NCI-H524 (cell line): ENCODE measurements at regions not wholly inside any gene's neighbourhood (a gene's known extent, or its start where the extent isn't known, plus 50 kb on each side); places are given as distances from the start of the nearest gene placed in this dataset.

Experiments used
- DNase-seq, 2 experiments: peaks; one replicate each; lab custom pipeline; 2025; lab: John Stamatoyannopoulos, UW

DNA sequence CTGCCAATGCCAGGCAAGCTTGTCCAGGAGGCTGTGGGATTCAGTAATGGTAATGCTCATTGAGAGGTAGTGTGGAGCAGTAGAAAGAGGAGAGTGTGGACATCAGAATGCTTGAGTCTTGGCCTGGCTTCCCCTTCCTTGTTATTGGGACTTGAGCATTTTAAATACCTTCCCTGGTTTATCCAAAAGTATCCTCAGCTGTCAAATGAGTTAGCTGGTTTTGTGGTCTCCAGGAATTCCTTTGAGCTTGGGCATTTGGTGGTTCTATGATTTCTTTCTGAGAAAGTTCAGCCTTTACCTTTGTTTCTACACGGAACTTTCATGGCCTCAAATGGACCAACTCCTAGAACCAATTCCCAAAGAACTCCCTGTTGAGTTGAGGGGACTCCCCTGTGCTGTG is 264.3 kb downstream of the PTEN start:
- no peak for DNase-seq

DNA sequence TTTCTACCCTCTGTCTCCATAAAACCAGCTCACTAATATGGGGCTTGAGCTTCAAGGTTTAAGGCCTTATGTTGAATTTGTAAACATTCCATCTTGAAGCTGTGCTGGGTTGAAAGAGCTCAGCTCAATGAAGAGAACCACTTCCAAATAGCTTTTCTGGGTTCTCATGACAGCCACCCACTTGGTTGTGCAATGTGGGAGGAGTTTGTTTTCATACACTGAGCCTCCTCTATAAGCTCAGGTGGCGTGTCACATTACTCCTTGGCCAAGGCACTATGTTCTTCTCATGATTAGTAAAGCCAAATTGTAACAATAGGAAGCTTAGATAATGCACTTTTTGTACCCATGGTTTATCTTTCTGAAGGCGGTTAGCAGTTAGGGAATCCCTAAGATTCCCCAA is 265.6 kb downstream of the PTEN start:
- no peak for DNase-seq

DNA sequence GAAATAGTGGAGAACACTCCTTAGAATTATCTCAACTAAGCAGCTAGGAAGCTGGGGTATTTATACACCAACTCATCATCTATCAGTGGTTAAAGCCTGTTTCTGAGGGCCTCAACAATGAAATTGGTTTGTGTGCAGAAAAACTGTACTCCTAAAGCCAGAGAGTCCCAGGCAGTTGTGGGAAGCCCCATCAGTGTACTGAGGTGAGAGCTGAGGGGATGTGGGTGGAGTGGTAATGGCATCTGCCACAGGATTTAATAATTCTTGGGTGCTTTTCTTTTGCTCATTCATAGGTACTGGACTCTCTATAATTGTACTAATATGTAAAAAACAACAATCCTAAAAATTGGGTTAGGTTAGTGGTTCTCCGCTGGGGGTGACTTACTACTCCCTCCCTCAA is 267.5 kb downstream of the PTEN start:
- DNase-seq = no peak

DNA sequence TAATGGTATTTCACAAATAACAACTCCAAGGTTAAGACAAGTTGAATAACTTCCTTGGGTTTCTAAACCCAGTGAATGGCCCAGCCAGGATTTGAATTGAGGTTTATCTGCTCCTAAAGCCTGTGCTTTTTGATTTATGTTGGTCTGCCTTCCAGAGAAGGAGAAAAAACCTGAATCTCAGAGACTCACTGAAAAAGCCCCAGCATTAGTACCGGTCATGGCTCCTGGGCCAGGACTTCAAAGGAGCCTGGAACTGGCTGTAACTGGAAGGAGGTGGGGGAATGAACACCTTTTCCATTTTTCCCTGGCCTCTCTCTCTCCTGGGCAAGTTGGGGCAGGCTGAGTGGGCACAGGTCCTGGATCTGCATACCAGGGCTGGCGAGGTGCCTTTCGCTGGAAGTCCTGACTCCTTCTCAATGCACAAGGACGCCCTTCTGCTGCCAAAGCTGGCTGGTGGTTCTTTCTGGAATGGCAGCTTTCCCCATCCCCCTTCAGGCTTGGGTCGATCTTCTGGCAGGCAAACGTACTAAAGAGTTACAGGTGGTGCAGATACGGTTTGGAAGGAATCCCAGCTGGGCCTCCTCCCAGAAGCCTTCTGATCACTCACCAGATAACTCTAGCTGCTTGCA is 268.2 kb downstream of the PTEN start:
- no peak for DNase-seq

DNA sequence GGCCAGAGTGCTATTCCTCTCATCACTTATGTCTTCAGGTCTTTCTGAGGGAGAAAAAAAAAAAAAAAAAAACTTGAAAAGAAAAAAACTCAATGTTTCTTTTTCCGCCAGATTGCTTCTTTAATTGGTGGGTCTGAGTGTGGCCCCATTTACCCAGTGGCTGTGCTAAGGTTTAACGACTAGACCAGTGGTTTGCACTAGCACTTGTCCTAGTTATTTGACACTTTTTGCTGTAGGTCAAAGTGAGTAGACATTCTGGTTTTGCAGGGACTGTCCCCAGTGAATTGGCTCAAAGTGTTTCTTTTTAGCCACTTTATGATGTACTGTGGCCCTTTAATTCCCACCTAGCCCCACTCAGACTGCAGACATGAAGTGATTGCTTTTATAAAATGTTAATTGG is 273.3 kb downstream of the PTEN start:
- no peak for DNase-seq

DNA sequence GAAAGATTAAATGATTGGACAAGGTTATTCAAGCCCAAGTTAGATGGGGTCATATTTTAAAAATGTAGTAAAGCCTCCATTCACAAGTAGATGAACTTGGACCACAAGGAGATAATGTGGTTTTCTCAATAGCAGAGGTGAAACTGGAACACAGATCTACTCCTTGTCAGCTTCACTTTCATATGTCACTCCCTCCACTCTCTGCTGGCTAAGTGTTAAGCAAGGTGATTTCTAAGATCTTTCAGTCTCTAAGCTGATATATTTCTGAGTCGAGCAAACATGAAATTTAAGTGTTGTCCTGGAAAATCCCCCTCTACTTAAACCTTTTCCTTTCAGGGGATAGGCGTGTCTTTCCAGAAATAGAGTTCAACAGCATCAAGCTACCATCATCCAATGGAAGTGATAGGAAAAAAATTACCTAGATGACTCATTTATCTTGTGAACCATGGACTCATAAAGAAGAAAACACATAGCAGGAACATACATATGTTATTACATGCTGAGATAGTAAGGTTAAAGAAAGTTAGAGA is 275.0 kb downstream of the PTEN start:
- DNase-seq = no peak

DNA sequence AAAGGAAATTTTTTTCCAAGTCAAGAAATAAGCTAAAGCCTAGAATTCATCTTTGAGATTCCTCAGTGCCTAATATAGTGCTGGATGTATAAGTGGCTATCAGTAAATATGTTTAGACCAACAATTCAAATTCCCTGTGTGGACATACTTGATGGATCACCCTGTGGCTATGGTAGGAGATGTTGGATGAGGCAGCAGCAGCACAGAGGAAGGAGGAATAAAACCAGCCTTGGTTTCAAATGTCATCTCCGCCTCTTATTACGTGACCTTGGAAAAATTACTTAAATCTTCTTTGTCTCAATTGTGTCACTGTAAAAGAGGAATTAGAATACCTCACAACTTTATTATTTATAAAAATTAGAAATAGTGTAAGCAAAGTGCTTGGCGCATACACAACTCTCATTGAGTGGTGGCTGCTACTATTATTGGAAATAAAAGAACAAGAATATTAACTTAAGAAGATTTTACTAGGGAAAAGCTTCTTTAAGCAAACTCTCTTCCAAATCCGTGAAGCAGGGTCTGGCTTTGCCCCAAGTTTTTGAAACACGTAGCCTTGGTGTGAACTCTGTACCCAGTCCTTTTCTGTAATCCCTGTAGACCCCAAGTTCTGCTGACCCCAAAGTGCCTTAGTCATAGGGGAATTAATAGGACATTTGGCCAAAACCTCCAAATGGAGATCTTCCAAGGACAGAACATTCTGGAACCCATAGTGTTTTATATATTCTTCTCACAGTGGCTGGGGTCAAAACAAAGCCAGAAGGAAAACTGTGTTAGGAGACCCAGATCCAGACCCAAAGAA is 283.8 kb downstream of the PTEN start:
- no peak for DNase-seq

DNA sequence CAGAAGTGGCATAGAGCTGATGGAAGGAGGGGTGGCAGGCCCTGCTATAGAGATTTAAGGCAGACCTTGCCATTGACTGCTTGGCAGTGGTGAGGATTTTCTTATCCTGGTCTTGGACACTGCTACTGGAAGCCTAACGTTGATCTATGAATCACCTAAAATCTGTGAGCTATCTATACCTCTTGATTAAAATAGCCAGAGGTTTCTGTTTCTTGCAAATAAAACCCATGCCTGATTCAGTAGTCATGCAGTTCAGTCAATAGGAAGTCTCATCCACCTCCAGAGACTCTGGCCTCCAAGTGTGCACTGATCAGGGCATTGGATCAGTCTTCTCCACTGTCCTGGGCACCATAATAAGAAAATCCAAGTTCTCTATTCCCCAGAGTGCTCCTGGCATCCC is 286.5 kb downstream of the PTEN start:
- DNase-seq = no peak

DNA sequence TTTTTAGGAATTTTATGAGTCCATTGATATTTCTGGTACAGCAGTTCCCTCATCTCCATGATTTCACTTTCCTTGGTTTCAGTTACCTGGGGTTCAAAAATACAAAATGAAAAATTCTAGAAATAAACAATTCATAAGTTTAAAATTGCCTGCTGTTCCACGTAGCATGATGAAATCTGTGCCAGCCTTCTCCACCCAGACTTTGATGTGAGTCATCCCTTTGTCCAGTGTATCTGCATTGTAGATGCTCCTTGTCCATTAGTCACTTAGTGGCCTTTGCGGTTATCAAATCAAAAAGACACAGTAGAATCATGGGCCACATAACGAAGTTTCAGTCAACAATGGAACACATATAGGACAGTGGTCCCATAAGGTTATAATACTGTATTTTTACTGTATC is 286.9 kb downstream of the PTEN start:
- no peak for DNase-seq

DNA sequence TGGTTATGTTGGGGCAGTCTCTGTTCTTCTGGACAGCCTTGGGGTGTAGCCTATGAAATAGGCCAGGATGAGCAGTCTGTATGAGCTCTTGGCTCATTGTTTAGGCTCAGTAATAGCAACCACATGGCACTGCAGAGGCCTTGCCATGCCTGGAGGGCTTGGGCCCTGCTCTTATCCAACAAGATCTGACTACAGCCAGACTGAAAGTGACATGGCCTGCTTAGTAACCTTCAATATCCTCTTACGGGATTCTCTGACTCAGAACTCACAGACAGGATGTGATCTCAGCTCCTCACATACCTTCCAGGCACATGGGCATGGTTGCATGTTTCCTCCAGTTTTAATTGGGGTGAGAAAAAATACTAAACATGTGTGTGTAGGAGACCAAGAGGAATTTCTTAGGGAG is 289.3 kb downstream of the PTEN start:
- no peak for DNase-seq

DNA sequence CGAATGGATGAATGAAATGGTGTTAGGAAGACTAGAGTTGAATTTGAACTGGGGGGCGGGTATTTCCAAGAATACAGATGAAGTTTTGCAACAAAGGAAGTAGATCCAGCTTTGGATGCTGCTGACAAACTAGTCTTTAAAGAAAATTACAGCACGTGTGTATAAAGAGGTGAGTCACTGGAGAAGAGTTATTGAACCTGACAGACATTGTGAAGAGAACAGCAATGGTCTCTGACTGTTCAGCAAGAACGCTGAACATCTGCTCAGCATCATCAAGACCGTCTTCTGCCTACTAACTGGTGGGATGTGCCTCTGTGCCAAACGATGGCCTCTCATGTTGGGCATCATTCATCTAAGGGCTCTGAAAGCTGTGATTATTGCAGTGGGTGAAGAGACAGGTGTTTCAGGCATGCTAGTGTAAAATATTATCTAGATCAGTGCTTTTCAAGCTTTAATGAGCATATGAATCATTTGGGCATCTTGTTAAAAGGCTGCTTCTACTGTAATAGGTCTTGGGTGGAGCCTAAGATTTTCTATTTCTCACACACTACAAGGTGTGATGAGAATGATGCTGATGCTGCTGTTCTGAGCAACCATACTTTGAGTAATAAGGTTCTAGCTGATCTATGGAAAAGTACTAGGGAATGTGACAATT is 291.3 kb downstream of the PTEN start:
- no peak for DNase-seq

DNA sequence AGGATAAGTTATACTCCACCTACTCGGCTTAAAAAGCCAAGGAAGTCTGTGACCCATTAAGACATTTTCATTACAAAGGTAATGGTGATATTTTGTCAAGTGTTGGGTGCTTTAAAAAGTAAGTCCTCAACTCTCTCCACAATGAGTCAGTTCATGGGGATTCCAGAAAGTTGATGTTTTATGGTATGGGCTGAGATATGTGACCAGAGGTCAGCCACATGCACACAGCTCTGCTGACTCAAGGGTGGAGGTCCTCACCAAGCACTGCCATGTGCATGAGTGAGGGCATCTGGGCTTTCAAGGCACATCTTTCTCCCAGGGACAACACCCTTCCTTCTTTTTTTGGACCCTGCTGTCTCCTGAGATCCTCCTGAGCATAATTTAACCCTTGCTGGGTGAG is 292.9 kb downstream of the PTEN start:
- DNase-seq = no peak

DNA sequence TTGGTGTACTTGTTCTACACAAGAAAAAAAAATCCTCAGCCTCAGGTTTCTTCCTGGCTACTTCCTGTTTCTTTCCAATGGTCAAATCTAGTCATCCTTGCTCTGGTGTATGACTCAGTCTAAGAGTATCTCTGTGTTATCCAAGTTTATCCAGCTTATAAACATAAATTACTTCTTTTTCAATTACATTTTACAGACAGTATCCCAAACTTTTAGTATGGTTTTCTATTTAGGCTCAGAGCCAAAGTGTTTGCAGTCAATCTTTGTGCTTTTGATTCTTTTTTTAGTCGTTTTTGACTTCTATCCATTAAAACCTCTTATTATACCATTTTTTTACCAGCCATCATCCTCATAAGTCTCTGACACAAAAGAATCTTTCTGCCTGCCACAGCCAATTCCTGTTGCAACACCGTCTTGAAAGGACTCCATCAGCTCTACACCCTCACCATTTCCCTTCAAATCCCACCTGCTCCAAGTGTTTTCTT is 294.6 kb downstream of the PTEN start:
- no peak for DNase-seq

DNA sequence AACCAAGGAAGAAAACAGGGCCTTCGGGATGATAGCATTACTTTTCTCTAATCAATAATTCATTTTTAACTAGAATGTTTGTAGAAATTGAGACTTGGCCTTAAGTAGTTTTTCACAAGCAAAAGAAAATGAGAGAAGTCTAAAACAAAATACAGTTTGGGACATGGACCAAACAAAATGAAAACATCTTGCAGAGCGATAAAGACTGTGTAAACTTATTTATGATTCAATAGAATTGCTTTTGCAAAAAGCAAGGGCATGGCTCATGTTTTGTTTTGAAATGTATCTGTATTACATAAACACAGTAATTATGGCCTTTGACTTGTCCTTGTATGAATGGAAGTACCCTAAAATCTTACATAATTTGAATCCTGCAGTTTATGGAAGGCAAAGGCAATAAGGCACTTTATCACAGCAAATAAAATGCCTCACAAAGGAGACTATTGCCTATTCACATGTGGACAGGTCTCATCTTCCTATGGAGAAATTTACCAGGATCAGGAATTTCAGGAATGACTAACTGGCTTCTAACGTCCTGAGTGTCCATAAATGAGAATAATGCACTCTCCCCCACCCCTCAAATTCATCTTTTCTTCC is 295.2 kb downstream of the PTEN start:
- no peak for DNase-seq

DNA sequence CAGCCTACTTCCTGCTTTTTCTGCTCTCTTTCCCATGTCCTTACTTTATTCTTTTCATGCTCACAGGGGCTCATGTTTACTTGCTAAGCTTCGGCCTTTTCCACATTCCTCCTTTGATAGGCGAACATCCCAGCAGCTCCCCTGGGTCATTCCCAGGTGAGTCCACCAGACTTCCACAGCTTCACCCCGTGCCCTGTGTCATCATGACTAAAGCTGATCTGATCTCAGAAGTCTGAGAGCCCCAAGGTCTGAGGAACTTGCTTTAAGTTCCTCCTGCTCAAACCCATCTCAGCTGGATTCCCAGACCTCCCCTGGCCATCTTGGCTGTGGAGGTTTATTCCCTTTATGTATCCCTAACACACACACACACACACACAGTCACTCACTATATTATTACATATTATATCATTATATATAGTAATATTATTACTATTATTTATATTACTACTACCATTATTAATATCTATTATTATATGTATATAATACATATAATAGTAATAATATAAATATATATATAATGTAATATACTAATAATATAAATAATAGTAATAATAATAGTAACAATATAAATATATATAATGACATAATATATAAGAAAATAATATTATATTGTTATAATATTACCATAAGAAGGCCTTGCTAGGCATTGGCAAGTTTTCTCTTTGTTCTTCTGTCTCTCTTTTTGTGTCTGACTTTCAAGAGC is 295.9 kb downstream of the PTEN start:
- DNase-seq = no peak

DNA sequence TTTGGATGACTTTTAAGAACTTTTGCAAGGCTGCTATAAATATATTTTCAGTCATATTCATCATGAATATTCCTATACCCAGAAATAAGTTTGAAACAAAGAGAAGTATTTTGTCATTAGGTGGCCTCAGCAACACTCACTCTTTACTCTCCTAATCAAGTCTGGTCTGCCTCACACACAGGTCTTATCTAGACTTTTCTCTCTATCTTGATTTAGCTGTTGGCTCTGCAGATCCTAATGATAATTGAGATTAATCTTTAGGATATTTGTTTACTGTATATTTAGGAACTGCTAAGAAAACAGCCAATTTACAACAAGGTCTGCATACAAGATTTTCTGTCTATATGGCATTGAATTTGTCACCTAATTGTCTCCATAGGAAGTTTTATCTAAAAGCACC is 297.6 kb downstream of the PTEN start:
- no peak for DNase-seq

DNA sequence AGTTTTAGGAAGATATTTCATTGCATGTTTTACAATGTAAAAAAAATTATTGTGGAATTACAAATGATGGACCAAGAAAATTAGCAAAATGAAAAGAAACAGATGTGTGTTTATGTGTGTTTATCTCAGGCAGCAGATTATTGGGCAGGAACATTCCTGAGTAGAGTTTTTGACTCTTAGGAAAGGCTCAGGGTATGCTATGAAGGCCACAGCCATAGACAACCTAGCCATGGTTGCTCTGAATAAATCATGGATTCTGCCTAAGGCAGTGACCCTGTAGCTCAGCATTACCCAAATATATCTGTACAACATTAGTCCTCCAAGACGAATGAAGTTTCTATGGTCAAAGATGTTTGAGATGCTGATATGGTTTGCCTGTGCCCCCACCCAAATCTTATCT is 298.3 kb downstream of the PTEN start:
- no peak for DNase-seq

DNA sequence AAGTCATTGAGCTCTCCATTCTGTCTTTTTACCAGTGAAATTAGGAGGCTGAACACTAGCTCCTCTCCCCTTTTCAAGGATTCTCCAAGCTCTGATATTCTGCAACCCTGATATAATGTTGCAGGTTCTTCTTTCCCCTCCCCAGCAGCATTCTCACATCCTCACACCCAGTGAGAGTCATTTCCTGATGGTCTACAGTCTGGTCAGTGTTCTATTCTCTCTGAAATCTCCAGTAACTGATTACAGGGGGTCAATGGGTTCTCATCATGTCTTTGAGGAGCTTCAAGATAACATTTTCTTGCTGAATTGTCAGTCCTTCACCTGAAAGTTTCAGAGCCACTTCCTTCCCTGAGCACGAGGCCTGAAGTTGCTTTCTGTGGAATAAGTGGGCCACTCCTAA is 299.4 kb downstream of the PTEN start:
- no peak for DNase-seq

DNA sequence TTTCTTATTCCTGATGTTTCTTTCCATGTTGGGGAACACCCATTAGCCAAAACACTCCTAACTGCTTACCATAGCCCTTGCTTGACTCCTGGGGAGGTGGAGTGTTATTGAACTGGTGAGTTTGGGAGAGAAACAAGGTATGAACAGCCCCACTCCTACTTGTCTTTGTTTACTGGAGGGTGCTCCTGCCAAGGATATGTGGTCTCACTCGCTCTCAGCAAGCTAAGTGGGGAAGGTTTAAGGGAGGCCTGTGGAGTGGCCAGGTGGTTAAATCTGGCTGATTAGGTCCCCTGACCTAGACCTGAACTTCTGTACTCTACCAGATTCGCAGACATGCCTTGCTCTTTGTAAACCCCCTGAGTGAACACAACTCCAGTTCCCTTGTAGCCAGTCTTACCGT is 300.1 kb downstream of the PTEN start:
- DNase-seq = no peak

DNA sequence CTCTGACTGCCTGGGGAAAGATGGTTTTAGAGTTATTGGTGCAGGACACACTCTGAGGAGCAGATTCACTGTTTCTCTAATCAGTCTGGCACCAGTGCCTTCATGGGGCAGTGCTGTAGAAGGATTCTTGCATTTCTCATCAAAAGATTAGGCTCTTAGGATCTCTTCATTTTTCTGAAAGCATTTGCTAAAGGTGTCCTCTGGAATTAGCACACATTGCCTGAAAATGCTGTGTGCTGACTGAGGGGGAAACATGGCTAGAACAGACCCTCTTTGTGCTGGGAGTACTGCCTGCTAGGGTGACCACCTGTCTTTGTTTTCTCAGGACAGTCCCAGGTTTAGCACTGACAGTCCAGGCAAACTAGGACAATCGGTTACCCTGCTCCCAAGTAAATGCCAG is 301.0 kb downstream of the PTEN start:
- no peak for DNase-seq

DNA sequence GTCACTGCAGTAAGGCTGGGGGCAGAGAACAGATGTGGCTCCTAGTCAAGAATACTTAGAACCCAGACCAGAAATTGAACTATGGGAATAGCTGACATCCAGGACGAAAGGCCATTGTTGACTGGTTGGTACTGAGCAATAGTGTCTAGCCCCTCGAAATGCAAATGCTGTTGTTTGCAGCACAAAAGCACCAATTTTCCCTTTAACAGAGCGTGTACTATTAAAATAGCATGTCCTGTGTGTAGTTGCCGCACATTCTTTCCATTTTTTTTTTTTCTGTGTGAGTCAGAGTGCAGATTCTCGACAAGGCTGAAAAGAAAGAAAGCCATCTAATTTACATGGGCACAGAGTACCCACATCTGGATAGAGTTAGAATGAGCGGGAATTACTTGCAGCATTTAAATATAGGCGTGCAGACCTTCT is 302.4 kb downstream of the PTEN start:
- DNase-seq = no peak
